NCI-H2227 (cell line): ENCODE measurements at regions not wholly inside any gene's neighbourhood (a gene's known extent, or its start where the extent isn't known, plus 50 kb on each side); places are given as distances from the start of the nearest gene placed in this dataset.
"Not testable (repeated sequence)": the region's sequence is repeated elsewhere in the genome, so short reads cannot be mapped to it uniquely, and the experiment has no call there.

Experiments used
- DNase-seq: peaks from one replicate; lab custom pipeline; 2025; ENCODE audit not compliant: unreplicated experiment; lab: John Stamatoyannopoulos, UW

GRCh38 chr16:47920709-47921108 is 235.1 kb downstream of the ABCC12 start:
- DNase-seq = no peak

- DNase-seq = no peak
These were observed 238.7 kb downstream of the ABCC12 start for GRCh38 chr16:47917118-47917517.

GRCh38 chr16:47916266-47916665 is 239.5 kb downstream of the ABCC12 start:
- no peak for DNase-seq

GRCh38 chr16:47907109-47907508 is 248.7 kb downstream of the ABCC12 start:
- no peak for DNase-seq

- DNase-seq = no peak
These were observed 250.0 kb downstream of the ABCC12 start for GRCh38 chr16:47905771-47906170.

- no peak for DNase-seq
These were observed 251.1 kb downstream of the ABCC12 start for GRCh38 chr16:47904691-47905090.

GRCh38 chr16:47903470-47903869 is 252.3 kb downstream of the ABCC12 start:
- DNase-seq = no peak

- DNase-seq = not testable (repeated sequence)
These were observed 258.7 kb downstream of the ABCC12 start for GRCh38 chr16:47897105-47897504.

GRCh38 chr16:47895146-47895545 is 260.6 kb downstream of the ABCC12 start:
- no peak for DNase-seq

GRCh38 chr16:47892999-47893398 is 262.8 kb downstream of the ABCC12 start:
- DNase-seq = no peak

- DNase-seq = no peak
These were observed 267.1 kb downstream of the ABCC12 start for GRCh38 chr16:47888734-47889133.

- DNase-seq = no peak
These were observed 267.7 kb downstream of the ABCC12 start for GRCh38 chr16:47888142-47888541.

GRCh38 chr16:47887496-47887895 is 268.3 kb downstream of the ABCC12 start:
- peak; percentile 20 for DNase-seq

GRCh38 chr16:47886631-47887415 is 269.0 kb downstream of the ABCC12 start:
- DNase-seq = peak; percentile 87

GRCh38 chr16:47886139-47886538 is 269.7 kb downstream of the ABCC12 start:
- peak; percentile 66 for DNase-seq

GRCh38 chr16:47885489-47885888 is 270.3 kb downstream of the ABCC12 start:
- no peak for DNase-seq

- DNase-seq = no peak
These were observed 271.6 kb downstream of the ABCC12 start for GRCh38 chr16:47884116-47884725.

GRCh38 chr16:47881574-47881973 is 274.2 kb downstream of the ABCC12 start:
- DNase-seq = no peak

GRCh38 chr16:47880653-47881052 is 275.1 kb downstream of the ABCC12 start:
- DNase-seq = no peak

GRCh38 chr16:47877166-47877565 is 278.6 kb downstream of the ABCC12 start:
- no peak for DNase-seq

GRCh38 chr16:47876511-47876910 is 279.3 kb downstream of the ABCC12 start:
- no peak for DNase-seq

- DNase-seq = no peak
These were observed 282.4 kb downstream of the ABCC12 start for GRCh38 chr16:47873434-47873833.

- no peak for DNase-seq
These were observed 283.6 kb downstream of the ABCC12 start for GRCh38 chr16:47872225-47872624.
